Endothelial cell of umbilical vein (primary cell): ENCODE measurements at regions not wholly inside any gene's neighbourhood (a gene's known extent, or its start where the extent isn't known, plus 50 kb on each side); places are given as distances from the start of the nearest gene placed in this dataset.

Experiments used
- BruUV-seq: library from RNA; stranded (reverse); fragments of 400-500 nt; replicated peaks from 2 replicates; lab custom pipeline; 2021; lab: Mats Ljungman, UMichigan
- CTCF ChIA-PET: fragments of 300-600, 350-600 bp; sonication (Branson Sonifier 250); formaldehyde crosslinking; loops from one replicate; lab custom pipeline; 2021; ENCODE audit warnings: antibody characterized with exemption, inconsistent platforms; lab: Charles Lee
- POLR2A ChIA-PET: fragments of 300-600, 350-600 bp; sonication (Branson Sonifier 250); formaldehyde crosslinking; loops from one replicate; lab custom pipeline; 2021; ENCODE audit warnings: antibody characterized with exemption, inconsistent platforms; lab: Charles Lee
- DNase-seq: peaks from one replicate; pipeline ENCODE4 v3.0.0-alpha.2; 2011; ENCODE audit warnings: low read depth, low spot score
- FAIRE-seq: peaks from 2 replicates; lab custom pipeline; 2011; peaks lifted over from hg19 to GRCh38; lab: Jason Lieb, UNC
- H2AFZ ChIP-seq: 2 replicates; pipeline ENCODE4 v1.6.0; 2012; ENCODE audit warnings: low read depth, low read length, control low read depth, inconsistent platforms
- H3K27ac ChIP-seq: 2 replicates; pipeline ENCODE4 v1.5.1; 2011; ENCODE audit warnings: low read depth, mild to moderate bottlenecking, control low read depth, low read length, moderate library complexity; ENCODE audit not compliant: insufficient read depth
- H3K27me3 ChIP-seq, 2 experiments: 2 replicates each; pipeline versions ENCODE4 v1.6.0 to v1.6.1; 2011; ENCODE audit warnings: low read length in 2 of 2, mixed read lengths in 1 of 2; ENCODE audit not compliant: control insufficient read depth in 2 of 2, insufficient read depth in 2 of 2
- H3K36me3 ChIP-seq, 2 experiments: 2 replicates in 1 of 2; 3 replicates in 1 of 2; pipeline ENCODE4 v1.5.1; 2011; ENCODE audit warnings: low read length in 2 of 2, mild to moderate bottlenecking in 1 of 2, moderate library complexity in 1 of 2; ENCODE audit not compliant: control insufficient read depth in 2 of 2, insufficient read depth in 2 of 2; ENCODE audit errors: extremely low read depth in 1 of 2
- H3K4me1 ChIP-seq: 3 replicates; pipeline ENCODE4 v1.5.1; 2011; ENCODE audit warnings: mild to moderate bottlenecking, low read length; ENCODE audit not compliant: control insufficient read depth, insufficient read depth; ENCODE audit errors: extremely low read depth
- H3K4me2 ChIP-seq: 2 replicates; pipeline ENCODE4 v1.6.1; 2011; ENCODE audit warnings: low read length, control low read depth, mixed read lengths; ENCODE audit not compliant: insufficient read depth
- H3K4me3 ChIP-seq, 3 experiments: fragments of 200-600 bp in 1 of 3; sonication (generic), shearing (Covaris generic) in 1 of 3; replicated peaks in 1 of 3; 2 replicates each; pipeline ENCODE4 v1.5.1; 2011 to 2016; ENCODE audit warnings: control low read depth in 3 of 3, low read length in 3 of 3, mild to moderate bottlenecking in 2 of 3, inconsistent platforms in 1 of 3, low read depth in 1 of 3, moderate library complexity in 1 of 3; ENCODE audit not compliant: insufficient read depth in 1 of 3
- H3K79me2 ChIP-seq: 2 replicates; pipeline ENCODE4 v1.6.0; 2012; ENCODE audit warnings: low read length, inconsistent platforms; ENCODE audit not compliant: control insufficient read depth, insufficient read depth
- H3K9ac ChIP-seq: replicated peaks from 2 replicates; pipeline ENCODE3; 2011; ENCODE audit warnings: low read length, control low read depth; ENCODE audit not compliant: insufficient read depth; ENCODE audit errors: extremely low read depth
- H3K9me1 ChIP-seq: replicated peaks from 3 replicates; pipeline ENCODE4 v1.6.0; 2011; ENCODE audit warnings: mild to moderate bottlenecking, low read length; ENCODE audit not compliant: control insufficient read depth, insufficient read depth; ENCODE audit errors: extremely low read depth
- H3K9me3 ChIP-seq: replicated peaks from 2 replicates; pipeline ENCODE4 v1.5.1; 2012; ENCODE audit warnings: low read length, inconsistent platforms; ENCODE audit not compliant: control insufficient read depth, insufficient read depth
- H4K20me1 ChIP-seq: replicated peaks from 2 replicates; pipeline ENCODE3; 2011; ENCODE audit warnings: mild to moderate bottlenecking, low read length; ENCODE audit not compliant: control insufficient read depth, insufficient read depth; ENCODE audit errors: extremely low read depth
- EZH2 ChIP-seq: IDR thresholded peaks from 2 replicates; pipeline ENCODE4 v1.6.1; 2012; ENCODE audit warnings: borderline replicate concordance, low read depth, mild to moderate bottlenecking, moderate library complexity, low read length, inconsistent platforms; ENCODE audit not compliant: severe bottlenecking
- FOS ChIP-seq: IDR thresholded peaks from 2 replicates; pipeline ENCODE4 v1.6.1; 2011; ENCODE audit warnings: mild to moderate bottlenecking, low read length, moderate library complexity, borderline replicate concordance; ENCODE audit not compliant: insufficient read depth
- GATA2 ChIP-seq: IDR thresholded peaks from 2 replicates; pipeline ENCODE4 v1.7.0; 2011; ENCODE audit warnings: low read depth, mild to moderate bottlenecking, moderate library complexity, mixed read lengths, low read length; ENCODE audit not compliant: insufficient read length, insufficient read depth
- JUN ChIP-seq: IDR thresholded peaks from 2 replicates; pipeline ENCODE4 v1.6.1; 2011; ENCODE audit warnings: borderline replicate concordance, low read depth; ENCODE audit not compliant: insufficient read length, insufficient read depth
- MYC ChIP-seq: IDR thresholded peaks from one replicate; pipeline ENCODE4 v1.6.1; 2011; ENCODE audit warnings: mild to moderate bottlenecking, low read depth, low read length
- POLR2A ChIP-seq: IDR thresholded peaks from 2 replicates; pipeline ENCODE4 v1.6.1; 2012; ENCODE audit warnings: low read depth, mild to moderate bottlenecking, control low read depth, low read length
- POLR2AphosphoS5 ChIP-seq: IDR thresholded peaks from 2 replicates; pipeline ENCODE4 v1.6.1; 2012; ENCODE audit warnings: low read depth, mild to moderate bottlenecking, control low read depth, low read length, moderate library complexity; ENCODE audit not compliant: insufficient read depth
- dilution Hi-C: fragments of 300-500 bp; cut with MboI; formaldehyde crosslinking; loops from one replicate; pipeline ENCODE4 v1.15.0; 2019; ENCODE audit warnings: low sequenced_read_pairs; ENCODE audit not compliant: extremely low pct_ligation_motif_present
- intact Hi-C: fragments of 100-400 bp; cut with micrococcal nuclease; formaldehyde crosslinking; loops from one replicate; pipeline ENCODE4 v1.10.0; 2022
- TF ChIP-seq, protein P1 (sequence below), 2 donors: IDR thresholded peaks; 1 replicate in 1 of 2; 2 replicates in 1 of 2; pipeline ENCODE4 v1.5.1; 2011; ENCODE audit warnings: low read length in 2 of 2, mild to moderate bottlenecking in 2 of 2, moderate library complexity in 2 of 2, control low read depth in 1 of 2, inconsistent platforms in 1 of 2, low read depth in 1 of 2; ENCODE audit not compliant: insufficient read depth in 1 of 2; ENCODE audit errors: extremely low read depth in 1 of 2
- TF ChIP-seq, protein P2 (sequence below): IDR thresholded peaks from 2 replicates; pipeline ENCODE4 v1.6.1; 2011; ENCODE audit not compliant: insufficient read depth, insufficient read length

DNA sequence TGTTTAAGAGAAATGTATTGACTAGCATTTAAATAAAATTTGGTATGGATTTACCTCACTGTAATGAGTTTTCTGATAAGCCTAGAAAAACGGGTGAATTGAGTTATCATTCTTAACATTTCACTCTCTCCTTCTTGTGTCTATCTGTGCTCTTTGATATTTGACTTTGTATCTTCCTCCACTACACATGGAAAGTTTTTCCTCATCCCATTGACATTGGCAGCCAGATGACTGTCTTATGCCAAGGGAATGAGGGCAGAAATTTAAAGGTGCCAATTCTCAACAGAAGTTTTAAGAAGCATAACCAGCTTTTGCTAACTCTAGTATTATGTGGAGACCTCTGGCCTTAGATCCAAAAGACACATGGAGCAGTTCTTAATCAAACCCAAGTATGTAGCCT is 376.6 kb downstream of the DSEL start:
- Histone ChIP-seq H3K36me3 (no peaks in the 10 kb centered on the region), H2AFZ (no peak overlapping the region), H3K79me2 (no peaks in the 10 kb centered on the region), H3K4me2 (no peak overlapping the region), H3K4me3 (no peak overlapping the region), H3K27me3 (no peaks in the 10 kb centered on the region), H4K20me1 (no peaks in the 10 kb centered on the region), H3K9ac (no peak overlapping the region), H3K4me1 (no peaks in the 10 kb centered on the region), H3K9me3 (no peaks in the 10 kb centered on the region), H3K9me1 (no peaks in the 10 kb centered on the region), H3K27ac (no peak overlapping the region)
- POLR2A ChIA-PET, result no interaction called here
- FAIRE-seq (no peak), DNase-seq (no peak)
- dilution Hi-C loops, result no loop called here
- intact Hi-C loops, result no loop called here
- CTCF ChIA-PET, result interaction anchor here (0.9 kb wide), 1 partner anchor 35 kb away, joined by 3 read pairs; no protein-coding TSS in a partner anchor
- TF ChIP-seq, protein P1, sequence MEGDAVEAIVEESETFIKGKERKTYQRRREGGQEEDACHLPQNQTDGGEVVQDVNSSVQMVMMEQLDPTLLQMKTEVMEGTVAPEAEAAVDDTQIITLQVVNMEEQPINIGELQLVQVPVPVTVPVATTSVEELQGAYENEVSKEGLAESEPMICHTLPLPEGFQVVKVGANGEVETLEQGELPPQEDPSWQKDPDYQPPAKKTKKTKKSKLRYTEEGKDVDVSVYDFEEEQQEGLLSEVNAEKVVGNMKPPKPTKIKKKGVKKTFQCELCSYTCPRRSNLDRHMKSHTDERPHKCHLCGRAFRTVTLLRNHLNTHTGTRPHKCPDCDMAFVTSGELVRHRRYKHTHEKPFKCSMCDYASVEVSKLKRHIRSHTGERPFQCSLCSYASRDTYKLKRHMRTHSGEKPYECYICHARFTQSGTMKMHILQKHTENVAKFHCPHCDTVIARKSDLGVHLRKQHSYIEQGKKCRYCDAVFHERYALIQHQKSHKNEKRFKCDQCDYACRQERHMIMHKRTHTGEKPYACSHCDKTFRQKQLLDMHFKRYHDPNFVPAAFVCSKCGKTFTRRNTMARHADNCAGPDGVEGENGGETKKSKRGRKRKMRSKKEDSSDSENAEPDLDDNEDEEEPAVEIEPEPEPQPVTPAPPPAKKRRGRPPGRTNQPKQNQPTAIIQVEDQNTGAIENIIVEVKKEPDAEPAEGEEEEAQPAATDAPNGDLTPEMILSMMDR (IDR thresholded peaks at IDR 0.05; ENCODE audit: extremely low read depth in 1 of 2, insufficient read depth in 1 of 2, low read depth in 1 of 2, low read length in 2 of 2), result no peak
- TF ChIP-seq JUN (no peak), POLR2AphosphoS5 (no peak), POLR2A (no peak), EZH2 (no peak), MYC (no peak), FOS (no peak), GATA2 (no peak)
- TF ChIP-seq, protein P2, sequence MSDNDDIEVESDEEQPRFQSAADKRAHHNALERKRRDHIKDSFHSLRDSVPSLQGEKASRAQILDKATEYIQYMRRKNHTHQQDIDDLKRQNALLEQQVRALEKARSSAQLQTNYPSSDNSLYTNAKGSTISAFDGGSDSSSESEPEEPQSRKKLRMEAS, result no peak
- BruUV-seq, result no TSS peak
